ENCODE measurements at regions not wholly inside any gene's neighbourhood (a gene's known extent, or its start where the extent isn't known, plus 50 kb on each side); places are given as distances from the start of the nearest gene placed in this dataset.

- H3K4me3 Mint-ChIP-seq = no peak overlapping the region
- Histone ChIP-seq H3K4me1 (ENCODE audit: control insufficient read depth, insufficient read depth, low read length) (no peaks in the 10 kb centered on the region), H3K9me3 (ENCODE audit: control insufficient read depth, low read length) (peaks cover 5% of the 10 kb centered on the region), H3K27ac (ENCODE audit: low read depth, low read length) (no peak overlapping the region), H3K36me3 (ENCODE audit: control insufficient read depth, insufficient read depth, low read length) (no peaks in the 10 kb centered on the region), H3K27me3 (ENCODE audit: control insufficient read depth, insufficient read depth, low read length, poor library complexity, severe bottlenecking) (no peaks in the 10 kb centered on the region), H3K4me3 (ENCODE audit: low read length) (no peak overlapping the region), H3K9ac (ENCODE audit: extremely low read depth, low read length, poor library complexity, severe bottlenecking) (no peak overlapping the region)
- WGBS, 2 experiments (ENCODE audit: insufficient coverage in 1 of 2, insufficient read length in 1 of 2) = 95% methylated on average over 2 of the region's 2 CpGs; no CpG with 5 or more reads in 1 of the 2 experiments
- H3K9me3 Mint-ChIP-seq = peaks cover 22% of the 10 kb centered on the region
- no peak overlapping the region for H3K27ac Mint-ChIP-seq
- no peak for DNase-seq
- peaks cover 2% of the 10 kb centered on the region for H3K27me3 Mint-ChIP-seq (ENCODE audit: insufficient read depth)
- no peaks in the 10 kb centered on the region for H3K36me3 Mint-ChIP-seq (ENCODE audit: low read depth)
- TF ChIP-seq CTCF (conservative IDR thresholded peaks at IDR 0.05) = no peak
- H3K4me1 Mint-ChIP-seq = no peaks in the 10 kb centered on the region
These were observed 119.8 kb downstream of the TENT4A start for GRCh38 chr5:6832994-6833393.

- Histone ChIP-seq H3K9ac (ENCODE audit: extremely low read depth, low read length, poor library complexity, severe bottlenecking) (no peak overlapping the region), H3K36me3 (ENCODE audit: control insufficient read depth, insufficient read depth, low read length) (no peaks in the 10 kb centered on the region), H3K4me1 (ENCODE audit: control insufficient read depth, insufficient read depth, low read length) (peaks cover 1% of the 10 kb centered on the region), H3K27me3 (ENCODE audit: control insufficient read depth, insufficient read depth, low read length, poor library complexity, severe bottlenecking) (no peaks in the 10 kb centered on the region), H3K4me3 (ENCODE audit: low read length) (no peak overlapping the region), H3K9me3 (ENCODE audit: control insufficient read depth, low read length) (peaks cover 7% of the 10 kb centered on the region), H3K27ac (ENCODE audit: low read depth, low read length) (no peak overlapping the region)
- no peak overlapping the region for H3K27ac Mint-ChIP-seq
- peaks cover 25% of the 10 kb centered on the region for H3K9me3 Mint-ChIP-seq
- no peak for TF ChIP-seq CTCF (conservative IDR thresholded peaks at IDR 0.05)
- peaks cover 2% of the 10 kb centered on the region for H3K27me3 Mint-ChIP-seq (ENCODE audit: insufficient read depth)
- DNase-seq = no peak
- H3K36me3 Mint-ChIP-seq (ENCODE audit: low read depth) = no peaks in the 10 kb centered on the region
- H3K4me3 Mint-ChIP-seq = no peak overlapping the region
- WGBS, 2 experiments (ENCODE audit: insufficient coverage in 1 of 2, insufficient read length in 1 of 2) = 86 to 100% methylated on average over 1 of the region's 1 CpG
- no peaks in the 10 kb centered on the region for H3K4me1 Mint-ChIP-seq
These were observed 120.2 kb downstream of the TENT4A start for GRCh38 chr5:6833406-6833805.

GRCh38 chr5:6837095-6837494, 123.9 kb downstream of the TENT4A start:
- Mint-ChIP-seq H3K4me1 (peaks cover 4% of the 10 kb centered on the region), H3K36me3 (ENCODE audit: low read depth) (no peaks in the 10 kb centered on the region), H3K9me3 (peaks cover 24% of the 10 kb centered on the region), H3K27me3 (ENCODE audit: insufficient read depth) (no peaks in the 10 kb centered on the region), H3K4me3 (no peak overlapping the region), H3K27ac (no peak overlapping the region)
- Histone ChIP-seq H3K4me1 (ENCODE audit: control insufficient read depth, insufficient read depth, low read length) (peaks cover 6% of the 10 kb centered on the region), H3K9ac (ENCODE audit: extremely low read depth, low read length, poor library complexity, severe bottlenecking) (no peak overlapping the region), H3K27ac (ENCODE audit: low read depth, low read length) (no peak overlapping the region), H3K36me3 (ENCODE audit: control insufficient read depth, insufficient read depth, low read length) (no peaks in the 10 kb centered on the region), H3K4me3 (ENCODE audit: low read length) (no peak overlapping the region), H3K27me3 (ENCODE audit: control insufficient read depth, insufficient read depth, low read length, poor library complexity, severe bottlenecking) (no peaks in the 10 kb centered on the region), H3K9me3 (ENCODE audit: control insufficient read depth, low read length) (peaks cover 7% of the 10 kb centered on the region)
- no peak for DNase-seq
- no peak for TF ChIP-seq CTCF (conservative IDR thresholded peaks at IDR 0.05)
- WGBS, 2 experiments (ENCODE audit: insufficient coverage in 1 of 2, insufficient read length in 1 of 2) = 91% methylated on average over 2 of the region's 2 CpGs; no CpG with 5 or more reads in 1 of the 2 experiments

Data from endodermal cell (in vitro differentiated cells).